NCI-H460 (cell line): ENCODE measurements at regions not wholly inside any gene's neighbourhood (a gene's known extent, or its start where the extent isn't known, plus 50 kb on each side); places are given as distances from the start of the nearest gene placed in this dataset.

Source experiments
- DNase-seq: peaks from one replicate; pipeline ENCODE4 v3.0.0-alpha.2; 2016; ENCODE audit warnings: low read depth; ENCODE audit errors: extremely low read depth

DNA sequence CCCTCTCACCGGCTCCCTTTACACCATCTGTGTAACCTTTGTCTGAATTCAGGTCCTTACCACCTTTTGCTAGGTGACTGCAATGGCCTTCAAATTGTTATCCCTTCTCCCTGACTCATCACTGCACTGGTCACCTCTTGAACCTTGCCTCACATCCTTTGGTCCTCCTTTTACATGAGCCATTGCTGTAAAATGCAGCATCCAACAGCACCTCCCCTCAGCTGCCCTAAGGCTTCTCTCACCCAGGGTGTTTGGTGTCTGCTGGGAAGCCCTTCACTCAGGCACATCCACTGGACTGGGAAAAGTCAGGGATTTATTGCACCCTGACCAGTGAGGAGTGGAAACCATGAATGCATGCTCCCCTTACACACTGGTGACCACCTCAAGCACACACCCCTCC is 192.5 kb upstream of the GATB start:
- DNase-seq, result no peak

DNA sequence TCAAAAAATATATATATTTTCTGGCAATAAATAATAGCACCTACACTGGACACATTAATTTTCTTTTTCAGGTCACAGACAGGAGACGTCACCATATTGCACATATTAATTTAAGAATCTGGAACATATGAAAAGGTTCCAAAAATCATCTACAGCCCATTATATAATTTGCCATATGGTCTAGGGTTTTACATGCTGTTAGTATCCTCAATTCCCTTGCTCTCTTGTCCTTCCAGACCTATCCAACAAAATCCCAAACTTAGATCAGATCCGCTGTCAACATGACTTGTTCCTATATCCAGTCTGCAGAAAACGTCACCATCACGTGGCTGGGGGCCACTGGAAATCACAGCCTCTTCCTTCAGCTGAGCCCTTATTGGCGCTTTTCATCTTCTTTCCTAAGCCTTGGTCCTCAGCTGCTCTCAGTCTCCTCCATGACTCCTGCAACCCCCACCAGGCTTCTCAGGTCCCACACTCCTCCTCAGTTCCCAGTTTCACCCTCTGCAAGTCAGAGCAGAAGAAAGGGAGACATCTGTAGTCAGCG is 192.0 kb upstream of the GATB start:
- no peak for DNase-seq

DNA sequence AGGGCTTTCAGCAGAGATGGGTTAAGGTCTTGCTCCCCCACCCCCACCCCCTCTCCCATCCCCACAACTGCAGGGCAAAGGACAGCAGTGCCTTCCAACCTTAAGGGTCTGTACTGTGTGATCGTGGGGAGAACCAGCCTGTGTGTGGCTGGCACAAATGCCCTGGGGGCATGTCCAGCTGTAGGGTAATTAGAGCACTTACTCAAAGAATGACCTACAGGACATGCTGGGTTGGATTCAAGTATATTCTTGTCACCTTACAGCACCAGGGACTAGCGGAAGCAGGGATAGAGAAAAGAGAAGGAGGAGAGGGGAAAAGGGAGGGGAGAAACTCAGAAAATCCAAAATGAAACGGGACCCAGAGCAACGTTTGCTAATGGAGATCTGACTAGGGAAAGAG is 191.3 kb upstream of the GATB start:
- no peak for DNase-seq

DNA sequence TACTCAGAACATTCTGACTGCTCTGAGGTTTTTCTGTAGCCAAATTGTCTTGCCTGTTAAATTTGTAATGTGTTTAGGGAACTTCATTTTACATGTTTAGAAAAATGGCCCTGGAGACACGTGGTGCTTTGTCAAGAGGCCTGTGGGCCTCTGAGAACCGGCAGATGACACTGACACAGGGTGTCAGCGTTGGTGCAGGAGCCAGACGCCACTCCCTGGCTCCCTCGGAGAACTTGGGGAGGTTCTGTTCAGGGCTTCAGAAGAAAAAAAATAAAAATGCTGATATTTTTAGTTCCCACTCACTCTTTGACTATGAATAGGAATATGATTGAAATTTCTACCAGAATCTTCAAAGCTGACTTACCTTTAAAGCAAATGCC is 190.9 kb upstream of the GATB start:
- no peak for DNase-seq

DNA sequence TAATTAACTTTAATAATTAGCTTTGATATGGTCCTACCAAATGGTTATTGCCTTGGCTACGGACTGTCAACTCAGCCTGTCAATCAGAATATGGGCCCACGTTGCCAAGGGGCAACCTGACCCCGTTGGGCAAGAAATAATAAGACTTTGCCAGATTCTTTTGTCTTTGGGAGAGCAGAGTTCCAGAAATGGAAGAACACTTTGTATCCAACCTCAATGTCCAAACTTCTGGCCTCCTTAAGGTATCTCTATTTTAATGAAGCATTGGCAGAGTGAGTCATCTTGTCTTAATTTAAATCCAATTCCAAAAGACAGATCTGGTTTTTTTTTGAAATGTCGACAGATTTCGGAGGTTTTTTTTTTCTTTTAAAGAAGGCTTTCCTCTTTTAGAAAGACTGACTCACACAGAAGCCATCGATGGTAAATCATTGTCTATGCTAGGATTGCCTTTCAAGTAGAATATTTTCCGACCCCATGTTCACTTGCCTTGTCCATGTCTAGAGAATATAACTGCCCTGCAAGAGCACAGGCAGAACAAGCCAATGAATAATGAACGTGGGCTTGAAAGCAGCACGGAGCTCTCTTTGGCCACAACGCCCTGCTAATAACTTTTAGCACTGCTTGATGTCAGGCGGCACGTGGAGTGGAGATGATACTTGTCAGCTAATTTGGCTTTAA is 190.3 kb upstream of the GATB start:
- no peak for DNase-seq

DNA sequence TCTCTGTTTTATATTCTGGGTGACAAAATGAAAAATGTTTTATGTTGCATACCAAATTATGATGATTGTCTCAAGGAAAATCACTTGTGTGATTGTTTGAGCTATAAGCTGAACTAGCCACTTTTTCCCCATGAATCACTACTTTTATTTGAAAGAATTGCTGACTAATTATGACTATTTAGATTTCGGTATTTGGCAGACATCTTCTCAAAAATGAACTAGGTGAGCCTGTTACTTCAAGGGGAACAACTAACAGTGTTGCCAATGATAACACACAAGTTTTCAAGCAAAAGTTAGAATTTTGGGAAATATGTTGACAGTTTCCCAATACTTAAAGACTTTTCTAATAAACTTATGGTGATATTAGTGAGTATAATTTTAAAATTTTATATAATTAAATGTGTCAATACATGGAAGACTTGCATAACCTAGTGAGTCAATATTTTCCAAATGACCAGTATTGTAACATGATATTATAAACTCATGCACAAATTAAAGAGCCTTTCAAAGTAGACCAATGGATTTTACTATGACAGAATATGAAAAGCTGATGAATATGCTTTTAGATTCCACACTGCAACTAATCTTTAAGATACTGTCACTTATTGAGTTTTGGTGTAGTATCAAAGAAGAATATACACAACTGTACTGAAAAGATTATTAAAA is 187.7 kb upstream of the GATB start:
- DNase-seq, result no peak

DNA sequence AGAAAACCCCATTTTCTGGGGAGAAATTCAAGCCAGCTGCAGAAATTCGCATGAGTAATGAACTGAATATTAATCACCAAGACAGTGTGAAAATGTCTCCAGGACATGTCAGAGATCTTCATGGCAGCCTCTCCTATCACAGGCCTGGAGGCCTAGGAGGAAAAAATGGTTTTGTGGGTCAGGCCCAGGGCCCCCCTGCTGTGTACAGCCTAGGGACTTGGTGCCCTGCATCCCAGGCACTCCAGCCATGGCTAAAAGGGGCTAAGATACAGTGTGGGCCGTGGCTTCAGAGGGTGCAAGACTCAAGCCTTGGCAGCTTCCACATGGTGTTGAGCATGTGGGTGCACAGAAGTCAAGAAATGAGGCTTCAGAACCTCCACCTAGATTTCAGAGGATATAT is 185.9 kb upstream of the GATB start:
- DNase-seq, result no peak

DNA sequence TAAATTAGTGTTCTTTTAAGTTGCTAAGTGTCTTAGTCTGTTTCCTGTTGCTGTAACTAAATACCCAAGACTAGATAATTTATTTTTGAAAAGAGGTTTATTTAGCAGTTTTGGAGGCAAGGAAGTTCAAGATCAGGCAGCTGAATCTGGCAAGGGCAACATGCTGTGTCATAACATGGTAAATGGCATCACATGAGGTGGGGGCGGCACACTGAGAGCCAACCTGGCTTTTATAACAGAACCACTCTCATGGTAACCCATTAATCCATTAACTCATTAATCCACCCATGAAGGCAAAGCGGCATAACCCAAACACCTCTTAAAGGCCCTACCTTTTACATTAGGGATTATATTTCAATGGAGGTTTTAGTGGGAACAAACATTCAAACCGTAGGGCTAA is 182.2 kb upstream of the GATB start:
- DNase-seq, result no peak

DNA sequence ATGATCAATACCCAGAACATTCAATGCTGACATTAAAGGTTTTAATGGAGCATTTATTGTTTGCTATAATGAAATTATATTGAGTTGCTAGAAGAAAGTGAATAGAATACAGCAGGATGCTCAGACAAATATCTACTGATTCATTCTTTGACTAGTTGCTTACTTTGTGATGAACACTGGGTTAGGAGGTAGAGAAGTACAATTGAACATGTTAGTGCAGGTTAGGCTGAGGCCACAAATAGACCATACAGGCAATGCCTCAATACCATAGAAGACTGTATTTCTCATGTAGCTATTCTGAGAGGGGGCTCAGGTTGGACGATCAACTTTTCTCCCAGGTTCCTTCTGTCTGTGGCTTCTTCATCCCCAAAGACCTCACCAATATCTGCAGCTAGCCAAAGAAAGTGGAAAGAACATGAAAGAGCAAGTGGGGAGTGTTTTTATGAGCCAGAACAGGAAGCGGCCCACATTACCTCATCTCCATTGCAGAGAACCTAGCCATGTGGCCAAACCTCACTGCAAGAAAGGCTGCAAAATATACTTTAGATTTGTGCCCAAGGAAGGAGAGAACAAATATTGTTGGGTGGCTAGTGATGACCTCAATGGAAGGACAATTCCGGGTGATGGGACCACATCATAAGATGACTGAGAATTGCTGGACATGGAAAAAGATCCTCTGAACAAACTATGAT is 180.3 kb upstream of the GATB start:
- DNase-seq, result no peak

DNA sequence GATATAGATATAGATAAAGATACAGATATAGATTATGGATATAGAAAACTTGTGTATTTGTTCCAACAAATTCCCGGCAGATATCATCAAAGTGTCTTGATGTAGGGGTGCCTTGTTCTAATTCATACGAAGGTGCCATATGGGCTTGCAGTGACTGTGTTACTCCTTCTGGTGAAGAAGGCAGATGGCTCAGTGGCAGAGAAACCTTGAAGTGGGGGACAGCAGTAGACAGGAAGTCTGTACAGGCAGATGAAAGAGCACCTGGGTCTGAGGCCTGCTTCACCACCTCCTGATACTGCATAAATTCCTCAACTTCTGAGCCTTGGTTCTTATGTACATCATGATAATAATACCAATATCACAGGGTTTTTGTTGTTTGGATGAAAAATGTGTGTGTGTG is 179.5 kb upstream of the GATB start:
- no peak for DNase-seq

DNA sequence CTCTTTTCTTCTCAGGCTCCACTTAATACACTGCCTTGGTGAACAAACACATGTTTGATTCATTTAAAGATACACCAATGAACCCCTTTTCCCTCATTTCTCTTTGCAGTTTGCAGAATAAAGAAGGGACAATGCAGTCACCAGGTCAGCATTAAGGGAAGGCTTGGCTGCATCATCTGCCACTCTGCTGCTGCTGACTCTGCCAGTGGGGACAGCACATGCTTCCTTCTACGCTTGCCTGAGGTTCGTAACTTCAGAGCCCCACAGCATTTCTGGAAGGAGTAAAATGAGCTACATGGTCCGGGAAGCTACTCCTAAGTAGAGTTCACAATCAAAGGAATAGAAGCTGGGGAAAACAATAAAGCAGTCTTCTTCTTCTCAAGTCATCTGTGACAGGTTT is 178.9 kb upstream of the GATB start:
- DNase-seq, result no peak

DNA sequence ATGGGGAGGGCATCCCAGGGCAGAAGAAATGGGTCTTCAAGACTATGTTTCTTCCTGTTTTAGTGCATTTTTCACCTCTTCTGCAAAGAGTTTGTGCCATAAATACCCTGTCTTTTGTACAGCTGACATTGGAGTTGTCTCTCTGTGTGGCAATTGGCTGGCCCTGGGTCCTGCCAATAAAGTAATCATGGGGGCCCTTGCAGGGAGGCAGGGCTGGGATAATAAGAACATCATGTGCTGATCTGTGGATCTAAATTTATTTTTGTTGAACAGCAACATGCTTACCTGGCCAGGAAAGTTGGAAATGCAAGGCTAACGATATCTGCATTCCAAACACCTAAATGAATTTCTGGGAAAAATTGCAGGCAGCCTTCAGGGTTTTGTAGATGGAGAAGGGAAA is 174.6 kb upstream of the GATB start:
- DNase-seq, result no peak

DNA sequence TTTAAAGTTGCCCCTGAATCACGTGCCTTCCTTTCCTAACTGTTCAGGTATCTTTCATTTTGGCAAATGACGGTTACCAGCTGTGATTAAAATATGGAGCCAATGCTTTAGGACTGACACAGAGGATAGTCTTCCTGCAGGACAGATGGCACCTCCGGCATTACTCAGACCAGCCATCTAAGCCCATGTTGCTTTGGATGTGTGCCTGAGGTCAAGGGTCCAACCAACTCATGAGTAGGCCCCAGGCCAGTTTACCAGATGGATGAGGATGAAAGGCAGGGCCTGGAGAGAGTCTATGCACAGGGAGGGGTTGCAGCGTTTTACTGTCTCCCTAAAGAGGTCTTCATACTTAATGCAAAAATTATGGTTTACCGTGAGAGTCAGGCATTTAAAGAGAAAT is 174.0 kb upstream of the GATB start:
- DNase-seq, result no peak

DNA sequence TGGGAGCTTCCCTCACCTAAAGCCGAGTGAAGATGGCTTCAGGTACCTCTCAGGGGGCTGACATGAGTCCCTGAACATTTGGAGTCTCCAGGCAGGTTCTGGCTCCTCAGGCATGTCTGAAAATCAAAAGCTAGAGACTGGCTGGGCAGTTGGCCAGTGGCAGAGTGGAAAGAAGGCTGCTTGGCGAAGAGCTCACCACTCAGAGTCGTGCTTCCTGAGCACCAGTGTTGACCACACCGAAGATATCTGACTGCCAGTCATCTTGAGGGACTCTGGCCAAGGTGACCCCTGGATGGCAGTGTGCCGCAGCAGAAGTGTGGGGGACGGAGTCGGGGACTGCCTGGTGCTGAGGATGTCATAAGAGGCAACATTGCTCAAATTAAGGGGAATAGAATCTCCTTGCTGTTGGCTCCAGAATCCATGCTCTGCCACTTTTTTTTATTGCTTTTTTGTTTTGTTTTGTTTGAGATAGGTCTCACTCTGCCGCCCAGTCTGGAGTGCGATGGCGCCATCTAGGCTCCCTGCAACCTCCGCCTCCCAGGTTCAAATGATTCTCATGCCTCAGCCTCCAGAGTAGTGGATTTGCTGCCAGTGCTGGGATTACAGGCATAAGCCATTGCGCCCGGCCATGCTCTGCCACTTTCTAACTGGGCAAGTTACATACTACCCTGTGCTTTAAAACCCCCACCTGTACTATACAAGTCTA is 172.5 kb upstream of the GATB start:
- DNase-seq, result no peak

DNA sequence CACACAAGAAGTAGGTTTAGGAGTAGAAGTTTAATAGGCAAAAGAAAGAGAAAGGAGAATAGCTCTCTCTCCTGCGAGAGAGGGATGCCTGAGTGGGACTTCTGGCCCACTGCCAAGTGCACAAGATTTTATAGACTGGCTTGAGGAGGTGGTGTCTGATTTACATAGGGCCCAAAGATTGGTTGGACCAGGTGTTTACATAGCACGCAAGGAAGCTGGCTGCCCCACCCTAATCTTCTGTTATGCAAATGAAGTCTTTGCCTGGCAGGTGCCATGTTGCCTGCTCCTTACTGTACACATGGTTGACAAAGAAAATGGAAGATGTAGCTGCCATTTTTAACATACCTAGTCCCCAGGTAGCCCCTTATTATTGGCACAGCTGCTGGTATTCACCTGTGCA is 170.8 kb upstream of the GATB start:
- no peak for DNase-seq

DNA sequence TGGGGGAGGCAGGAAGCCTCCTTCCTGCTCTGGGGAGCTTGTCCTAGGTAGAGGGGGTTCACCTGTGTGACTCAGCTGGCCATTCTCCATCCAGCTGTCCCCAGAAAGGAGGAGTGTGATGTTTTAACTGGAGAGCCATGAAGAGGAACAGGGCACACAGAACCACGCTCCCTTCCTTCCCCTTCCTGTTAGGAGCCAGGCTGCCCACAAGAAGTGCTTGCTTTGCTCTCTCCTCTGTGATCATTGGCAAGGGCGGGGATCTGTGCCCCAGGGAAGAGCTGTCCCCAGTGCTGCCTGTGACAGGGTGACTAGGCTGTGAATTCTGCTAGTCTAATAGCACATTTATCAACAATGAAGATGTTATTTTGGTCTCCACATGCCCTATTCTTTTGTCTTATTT is 169.6 kb upstream of the GATB start:
- DNase-seq, result no peak

DNA sequence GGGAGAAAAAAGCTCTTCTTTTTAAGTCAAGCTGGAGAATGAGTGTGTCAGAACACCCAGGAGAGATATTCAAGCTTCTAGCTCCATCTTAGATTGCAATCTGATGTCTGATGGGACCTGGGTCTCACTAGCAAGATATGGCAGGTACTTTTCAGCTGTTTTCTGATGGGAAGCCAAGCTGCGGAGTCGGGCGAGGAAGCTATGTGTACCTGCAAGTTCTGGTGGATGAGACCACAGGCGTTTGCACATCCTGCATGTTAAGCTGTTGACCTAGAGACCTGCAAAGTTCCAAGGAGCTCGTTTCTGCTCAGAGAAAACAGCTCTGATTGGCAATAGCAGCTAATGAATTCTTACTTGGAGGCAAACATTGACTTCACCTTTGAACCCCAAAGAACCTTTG is 167.3 kb upstream of the GATB start:
- no peak for DNase-seq

DNA sequence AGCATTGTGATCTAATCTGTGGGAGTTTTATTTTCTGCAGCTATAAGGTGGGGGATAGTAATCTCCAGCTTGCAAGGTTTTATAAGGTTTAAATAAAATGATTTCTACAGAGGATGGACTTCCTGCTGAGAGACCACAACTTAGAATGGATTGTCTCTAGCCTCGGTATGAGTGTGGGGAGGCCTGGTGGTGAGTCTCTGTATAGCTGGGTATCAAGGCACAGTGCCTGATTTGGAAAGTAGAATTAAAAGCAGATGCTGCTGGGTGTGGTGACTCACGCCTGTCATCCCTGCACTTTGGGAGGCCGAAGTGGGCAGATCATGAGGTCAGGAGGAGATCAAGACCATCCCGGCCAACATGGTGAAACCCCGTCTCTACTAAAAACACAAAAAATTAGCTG is 162.0 kb upstream of the GATB start:
- DNase-seq, result no peak

DNA sequence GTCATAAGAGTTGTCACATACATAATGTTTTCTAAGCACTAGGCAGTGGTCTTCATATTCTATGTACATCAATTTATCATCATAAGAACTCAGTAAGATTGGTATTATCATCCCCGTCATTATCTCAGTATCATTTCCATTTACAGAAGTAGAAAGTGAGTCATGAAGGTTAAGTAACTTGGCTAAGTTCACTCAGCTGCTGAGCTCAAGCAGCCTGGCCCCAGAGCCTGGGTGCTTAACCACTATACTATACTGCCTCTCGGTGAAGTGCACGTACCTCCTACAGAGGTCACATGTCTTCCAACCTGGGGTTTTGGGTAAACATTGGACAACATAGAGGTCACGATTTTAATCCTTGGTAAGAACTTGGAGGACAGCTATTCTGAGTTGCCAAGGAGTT is 161.5 kb upstream of the GATB start:
- DNase-seq, result no peak

DNA sequence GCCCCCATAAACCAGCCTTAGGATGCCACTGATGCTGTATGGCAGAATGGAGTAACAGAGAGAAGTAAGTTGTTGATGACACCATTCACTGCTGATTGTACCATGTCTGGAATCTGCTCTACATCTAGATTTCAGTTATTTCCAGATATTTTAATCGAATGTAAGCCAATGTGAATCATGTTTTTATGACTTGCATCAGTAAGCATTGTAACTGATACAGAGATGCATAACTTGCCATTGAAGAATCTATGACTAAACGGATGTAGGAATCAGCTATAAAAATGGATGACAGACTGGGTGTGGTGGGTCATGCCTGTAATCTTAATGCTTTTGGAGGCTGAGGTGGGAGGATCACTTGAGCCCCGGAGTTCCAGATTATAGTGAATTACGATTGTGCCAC is 161.0 kb upstream of the GATB start:
- no peak for DNase-seq

DNA sequence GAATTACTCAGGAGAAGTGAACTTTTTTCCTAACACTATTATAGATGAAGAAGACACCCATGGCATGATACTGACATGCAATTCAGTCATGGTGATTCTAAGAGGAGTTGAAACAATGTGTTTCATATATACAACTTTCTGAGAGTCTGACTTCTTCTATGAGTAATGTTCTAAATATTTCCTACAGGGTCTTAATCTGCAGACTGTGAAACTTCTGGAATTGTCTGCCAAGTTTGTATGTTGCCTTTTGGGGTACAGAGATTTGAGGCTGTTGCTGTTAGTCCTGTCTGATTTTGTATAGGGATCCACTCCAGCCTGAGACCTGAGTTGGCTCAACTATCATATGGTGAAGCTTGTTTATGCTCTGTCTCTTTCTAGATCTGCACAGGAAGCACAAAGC is 160.6 kb upstream of the GATB start:
- DNase-seq, result no peak
